HL-60 (cell line): ENCODE measurements at regions not wholly inside any gene's neighbourhood (a gene's known extent, or its start where the extent isn't known, plus 50 kb on each side); places are given as distances from the start of the nearest gene placed in this dataset.

Source experiments
- DNase-seq, 2 experiments: peaks; one replicate each; pipeline ENCODE4 v3.0.0-alpha.2; 2010 to 2020; ENCODE audit warnings: low read depth in 1 of 2, low spot score in 1 of 2
- H3K27ac ChIP-seq: fragments of 250-450 bp; sonication (Bioruptor Pico); replicated peaks from 2 replicates; pipeline ENCODE4 v1.5.1; 2020; ENCODE audit warnings: mild to moderate bottlenecking, moderate library complexity
- H3K27me3 ChIP-seq: fragments of 250-450 bp; sonication (Bioruptor Pico); 2 replicates; pipeline ENCODE4 v1.5.1; 2021; ENCODE audit warnings: mild to moderate bottlenecking, moderate library complexity; ENCODE audit not compliant: insufficient read depth, poor library complexity, severe bottlenecking
- H3K4me3 ChIP-seq: replicated peaks from 2 replicates; pipeline ENCODE4 v1.5.1; 2011; ENCODE audit warnings: mild to moderate bottlenecking, control low read depth, low read length; ENCODE audit not compliant: insufficient read depth
- CTCF ChIP-seq: IDR thresholded peaks from one replicate; pipeline ENCODE4 v1.5.1; 2011; ENCODE audit warnings: low read length, control low read depth, inconsistent platforms; ENCODE audit not compliant: insufficient read depth
- GABPA ChIP-seq: IDR thresholded peaks from 2 replicates; pipeline ENCODE4 v1.6.1; 2012; ENCODE audit warnings: low read depth
- POLR2AphosphoS5 ChIP-seq: IDR thresholded peaks from 2 replicates; pipeline ENCODE4 v1.6.1; 2012; ENCODE audit warnings: low read depth
- REST ChIP-seq: IDR thresholded peaks from 2 replicates; pipeline ENCODE4 v1.6.1; 2012; ENCODE audit warnings: low read depth; ENCODE audit not compliant: insufficient replicate concordance
- SPI1 ChIP-seq: IDR thresholded peaks from 2 replicates; pipeline ENCODE4 v1.6.1; 2012; ENCODE audit warnings: low read depth, mild to moderate bottlenecking, borderline replicate concordance

GRCh38 chr5:66440202-66440680, 156.0 kb upstream of the MAST4 start:
- H3K27me3 ChIP-seq: no peaks in the 10 kb centered on the region
- no peak for DNase-seq
- no peak overlapping the region for H3K27ac ChIP-seq
- no peak for TF ChIP-seq GABPA
- no peak for TF ChIP-seq CTCF
- no peak for TF ChIP-seq SPI1
- TF ChIP-seq REST: no peak
- no peak for TF ChIP-seq POLR2AphosphoS5
- no peak overlapping the region for H3K4me3 ChIP-seq

GRCh38 chr5:66441351-66441750, 154.8 kb upstream of the MAST4 start:
- H3K4me3 ChIP-seq: no peak overlapping the region
- no peaks in the 10 kb centered on the region for H3K27me3 ChIP-seq
- no peak for DNase-seq
- TF ChIP-seq SPI1 (no peak), POLR2AphosphoS5 (no peak), CTCF (no peak), GABPA (no peak), REST (no peak)
- no peak overlapping the region for H3K27ac ChIP-seq

- Histone ChIP-seq H3K27me3 (no peaks in the 10 kb centered on the region), H3K27ac (no peak overlapping the region), H3K4me3 (no peak overlapping the region)
- TF ChIP-seq SPI1: no peak
- no peak for TF ChIP-seq GABPA
- TF ChIP-seq POLR2AphosphoS5: no peak
- no peak for TF ChIP-seq REST
- TF ChIP-seq CTCF: no peak
- no peak for DNase-seq
Observed at GRCh38 chr5:66442951-66443445, 153.2 kb upstream of the MAST4 start.
